HG03457 (cell line): ENCODE measurements at regions not wholly inside any gene's neighbourhood (a gene's known extent, or its start where the extent isn't known, plus 50 kb on each side); places are given as distances from the start of the nearest gene placed in this dataset.
"Not testable (repeated sequence)": the region's sequence is repeated elsewhere in the genome, so short reads cannot be mapped to it uniquely, and the experiment has no call there.

Source experiments
- ATAC-seq: cut with Tn5 transposase; IDR thresholded peaks from one replicate; pipeline ENCODE4 v1.9.1; 2021; ENCODE audit warnings: moderate number of reproducible peaks; ENCODE audit not compliant: unreplicated experiment

DNA sequence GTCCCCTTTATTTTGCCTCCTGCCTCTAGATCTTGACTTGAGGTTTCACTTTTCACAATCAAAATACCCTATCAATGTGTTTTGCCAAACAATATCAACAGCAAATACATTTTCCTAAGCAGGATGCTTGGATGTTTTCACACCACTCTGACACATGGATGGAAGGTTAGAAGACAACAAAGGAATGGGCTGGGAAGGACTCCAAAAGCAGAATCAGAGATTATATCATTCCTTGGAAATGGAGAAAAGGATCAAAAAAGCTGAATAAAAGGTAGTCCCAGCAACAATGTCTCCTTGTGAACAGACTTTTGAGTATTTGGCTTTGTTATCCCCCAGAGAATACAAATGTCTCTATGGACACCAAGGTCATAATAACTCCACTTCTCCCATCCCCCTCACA is 170.8 kb downstream of the ETAA1 start:
- ATAC-seq = no peak

DNA sequence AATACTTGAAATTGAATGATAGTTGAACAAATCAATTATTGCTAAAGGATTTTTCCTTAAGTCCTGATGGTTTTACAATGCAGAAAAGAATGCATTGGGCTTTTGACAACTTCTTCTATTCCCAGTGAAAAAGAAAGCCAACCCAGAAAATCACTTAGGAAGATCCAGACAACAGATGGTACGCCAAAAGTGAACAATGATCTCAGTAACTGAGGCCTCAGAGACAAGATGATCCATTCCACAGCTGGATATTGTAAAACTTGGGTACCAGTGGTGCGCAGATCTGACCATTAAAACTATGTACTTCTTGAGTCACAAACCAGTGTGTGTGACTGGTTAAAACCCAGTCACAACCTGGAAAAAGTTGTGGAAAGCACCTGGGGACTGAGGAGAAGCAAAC is 173.5 kb downstream of the ETAA1 start:
- ATAC-seq = no peak

DNA sequence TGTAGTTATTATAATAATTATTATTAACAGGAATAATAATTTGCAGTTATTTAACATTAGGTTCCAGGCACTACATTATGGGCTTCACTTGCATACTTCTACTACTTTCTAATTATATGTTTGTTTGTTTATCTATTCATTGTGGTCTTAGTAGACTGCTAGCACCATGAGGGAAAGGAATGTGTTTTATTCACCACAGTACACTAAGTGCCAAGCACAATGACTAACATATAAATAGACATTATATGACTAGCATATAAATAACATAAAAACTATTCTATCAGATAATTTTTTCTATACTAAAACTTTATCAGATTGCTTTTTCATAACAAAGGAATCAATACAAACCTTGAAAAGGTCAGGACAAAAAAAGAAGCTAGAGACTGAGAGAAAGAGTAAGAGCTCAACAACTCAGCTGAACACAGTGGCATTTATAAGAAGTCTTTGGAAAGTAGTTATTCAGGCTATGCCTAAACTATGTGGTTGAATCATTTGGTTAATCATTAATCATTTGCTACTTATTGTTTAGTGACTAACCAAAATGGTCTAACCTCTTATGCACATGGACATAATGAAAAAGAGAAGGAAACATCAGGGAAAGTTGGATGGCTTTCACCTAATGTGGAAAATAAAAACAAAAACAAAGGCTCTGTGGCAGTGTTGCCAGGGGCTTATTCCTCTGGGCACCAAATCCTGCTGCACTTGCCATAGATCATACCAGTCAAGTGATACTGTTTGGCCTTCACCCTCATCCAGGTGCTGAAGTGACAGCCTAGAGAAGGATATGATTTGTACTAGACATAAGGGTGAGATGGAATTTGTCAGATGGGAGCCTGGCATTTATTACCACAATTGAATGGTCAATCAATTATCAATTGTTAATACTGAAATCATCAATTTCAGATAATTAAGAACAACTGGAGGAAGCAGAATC is 174.9 kb downstream of the ETAA1 start:
- ATAC-seq = no peak

DNA sequence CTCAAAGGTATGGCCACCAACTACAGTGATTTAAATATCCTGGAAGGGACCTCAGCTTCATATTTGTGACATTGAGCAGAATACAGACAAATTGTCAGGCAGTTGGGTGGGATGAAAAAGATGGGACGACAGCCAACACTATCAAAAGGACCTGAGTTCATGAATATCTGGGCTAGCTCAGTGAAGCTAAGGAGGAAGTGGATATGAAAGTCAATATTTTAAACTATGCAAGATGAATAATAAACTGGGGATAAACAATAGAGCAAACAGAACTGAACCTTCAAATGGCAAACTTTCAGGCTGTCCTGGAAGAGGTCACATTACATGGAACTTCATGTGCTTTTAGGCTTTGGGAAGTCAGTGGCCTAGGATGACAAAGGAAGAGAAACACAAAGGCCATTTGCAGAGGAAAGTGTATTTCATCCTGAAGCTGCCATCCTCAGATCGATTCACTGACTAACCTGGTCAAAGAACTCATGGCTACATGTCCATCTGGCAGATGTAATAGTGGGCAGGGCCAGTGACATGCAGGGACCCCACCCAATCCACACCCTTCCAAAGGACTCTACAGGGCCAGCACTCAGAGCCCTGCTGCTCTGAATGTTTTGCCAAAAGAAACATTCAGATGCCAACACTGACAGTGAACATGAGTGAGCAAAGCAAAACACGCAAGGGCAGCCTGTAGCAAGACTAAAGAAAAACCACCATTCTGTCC is 175.7 kb downstream of the ETAA1 start:
- ATAC-seq = no peak

DNA sequence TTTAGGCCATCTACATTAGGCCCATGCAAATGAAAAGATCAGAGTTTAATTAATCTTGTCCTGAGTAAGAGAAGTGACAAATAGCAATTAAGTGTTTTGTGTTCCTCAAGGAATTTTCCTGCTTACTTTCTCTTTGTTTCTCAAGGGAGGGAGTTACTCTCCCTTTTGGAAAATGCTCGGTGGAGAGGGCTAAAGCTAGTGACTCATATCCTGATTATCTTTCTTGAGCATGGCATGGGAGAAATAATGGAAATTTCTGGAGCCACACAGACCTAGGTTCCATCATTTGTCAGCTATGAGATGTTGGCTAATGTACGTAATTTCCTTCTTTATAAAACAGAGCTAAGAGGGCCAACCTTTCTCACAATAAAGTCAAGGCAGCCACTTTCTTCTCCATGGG is 177.1 kb downstream of the ETAA1 start:
- no peak for ATAC-seq

DNA sequence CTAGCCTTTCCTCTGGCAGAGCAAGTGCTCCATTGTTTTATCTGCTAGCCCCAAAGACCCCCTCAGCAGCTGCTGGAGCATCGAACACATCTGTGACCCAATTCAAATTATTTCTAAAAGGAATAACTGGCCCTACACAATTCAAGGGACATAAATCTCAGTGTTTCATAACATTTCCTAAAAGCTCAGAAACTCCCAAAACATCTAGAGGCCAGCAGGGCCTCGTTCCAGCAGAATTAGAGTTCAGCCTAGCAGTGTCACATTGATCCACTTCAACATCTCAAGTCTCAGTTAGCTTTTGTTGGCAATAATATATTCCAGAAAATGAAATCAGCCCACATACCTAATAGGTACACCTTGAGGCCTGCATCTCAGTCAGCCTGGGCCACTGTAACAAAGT is 179.1 kb downstream of the ETAA1 start:
- ATAC-seq = no peak

DNA sequence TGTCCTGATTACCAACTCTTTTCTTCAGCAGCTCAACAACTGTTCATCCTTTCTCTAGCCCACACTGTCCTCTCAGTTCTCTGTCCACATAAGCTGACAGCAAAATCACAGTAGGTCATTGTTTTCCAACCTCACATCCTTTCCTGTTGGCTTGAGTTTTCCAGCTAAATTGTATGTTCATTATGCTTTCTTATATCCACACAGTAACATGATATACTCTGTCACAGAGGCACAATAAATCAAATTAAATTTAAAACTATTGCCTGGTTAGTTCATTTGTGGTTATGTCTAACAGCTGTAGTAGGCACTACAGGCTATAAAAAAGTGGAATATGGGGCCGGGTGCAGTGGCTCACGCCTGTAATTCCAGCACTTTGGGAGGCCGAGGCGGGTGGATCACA is 179.9 kb downstream of the ETAA1 start:
- no peak for ATAC-seq

DNA sequence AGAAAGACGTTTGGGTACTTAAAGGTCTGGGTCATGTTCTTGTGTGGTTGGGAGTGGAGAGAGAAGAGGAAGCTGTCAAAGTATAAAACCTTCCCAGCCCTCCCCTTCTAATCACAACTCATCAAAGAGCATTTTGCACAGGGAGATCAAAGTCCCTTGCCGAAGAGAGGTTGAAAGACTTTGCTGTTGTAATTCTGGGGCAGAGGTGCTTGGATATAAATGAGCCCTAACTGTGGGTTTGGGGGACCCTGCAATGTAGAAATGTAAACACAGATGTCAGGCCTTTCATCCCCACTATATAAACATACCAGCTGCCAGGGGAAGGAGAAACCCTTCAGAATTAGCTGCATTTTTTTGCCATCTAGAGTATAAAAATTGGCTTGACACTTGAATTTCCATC is 182.1 kb downstream of the ETAA1 start:
- ATAC-seq = no peak

DNA sequence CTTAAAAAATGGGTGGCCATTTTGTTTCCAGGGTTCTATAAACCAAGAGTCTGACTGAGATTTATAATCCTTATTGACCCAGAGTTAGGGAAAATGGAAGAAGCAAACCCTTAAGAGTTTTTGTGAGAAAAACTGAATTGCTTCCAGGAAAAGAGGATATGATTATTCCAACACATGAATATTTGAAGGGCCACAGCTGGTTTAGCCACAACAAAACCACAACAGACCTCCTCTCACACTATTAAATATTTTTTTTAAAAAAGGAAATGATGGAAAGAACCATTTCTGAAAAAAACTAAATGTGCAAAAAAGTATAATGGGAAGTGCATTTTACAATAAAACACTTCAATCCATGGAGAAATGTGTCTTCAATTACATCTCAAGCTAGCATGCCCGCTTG is 182.7 kb downstream of the ETAA1 start:
- ATAC-seq = no peak

DNA sequence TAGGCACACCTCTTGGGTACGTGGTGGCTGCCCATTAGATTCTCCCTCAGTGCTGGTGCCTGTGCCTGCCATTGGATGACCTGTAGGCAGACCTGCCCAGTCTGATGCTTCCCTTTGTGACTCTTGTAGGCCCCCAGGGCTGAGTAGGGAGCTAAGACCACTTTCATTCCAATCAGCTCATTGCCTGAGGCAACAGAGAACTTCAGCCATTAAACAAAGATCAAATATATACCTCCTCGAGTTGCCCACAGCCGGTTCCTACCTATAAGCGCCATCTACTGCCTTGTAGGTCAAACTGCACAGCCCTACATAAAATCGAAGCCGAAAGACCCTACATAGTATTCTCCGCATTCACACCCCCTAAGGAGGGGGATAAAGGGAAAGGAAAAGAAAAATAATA is 184.6 kb downstream of the ETAA1 start:
- ATAC-seq = no peak

DNA sequence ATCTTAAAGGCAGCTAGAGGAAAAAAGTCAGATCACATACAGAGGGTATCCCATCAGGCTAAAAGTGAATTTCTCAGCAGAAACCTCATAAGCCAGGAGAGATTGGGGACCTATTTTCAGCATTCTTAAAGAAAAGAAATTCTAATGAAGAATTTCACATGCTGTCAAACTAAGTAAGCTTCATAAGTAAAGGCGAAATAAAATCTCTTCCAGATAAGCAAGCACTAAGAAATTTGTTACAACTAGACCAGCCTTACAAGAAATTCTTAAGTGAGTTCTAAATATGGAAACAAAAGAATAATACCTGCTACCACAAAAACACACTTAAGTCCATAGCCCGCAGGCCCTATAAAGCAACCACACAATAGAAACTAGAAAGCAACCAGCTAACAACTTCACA is 186.1 kb downstream of the ETAA1 start:
- ATAC-seq = no peak

DNA sequence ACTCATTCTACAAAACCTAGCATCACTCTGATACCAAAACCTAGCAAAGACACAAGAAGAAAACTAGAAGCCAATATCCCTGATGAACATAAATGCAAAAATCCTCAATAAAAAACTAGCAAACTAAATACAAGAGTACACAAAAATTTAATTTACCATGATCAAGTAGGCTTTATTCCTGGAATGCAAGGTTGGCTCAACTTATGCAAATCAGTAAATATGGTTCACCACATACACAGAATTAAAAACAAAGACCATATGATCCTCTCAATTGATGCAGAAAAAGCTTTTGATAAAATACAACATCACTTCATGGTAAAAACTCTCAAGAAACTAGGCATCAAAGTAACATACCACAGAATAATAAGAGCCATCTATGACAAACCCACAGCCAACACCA is 188.3 kb downstream of the ETAA1 start:
- ATAC-seq = no peak

DNA sequence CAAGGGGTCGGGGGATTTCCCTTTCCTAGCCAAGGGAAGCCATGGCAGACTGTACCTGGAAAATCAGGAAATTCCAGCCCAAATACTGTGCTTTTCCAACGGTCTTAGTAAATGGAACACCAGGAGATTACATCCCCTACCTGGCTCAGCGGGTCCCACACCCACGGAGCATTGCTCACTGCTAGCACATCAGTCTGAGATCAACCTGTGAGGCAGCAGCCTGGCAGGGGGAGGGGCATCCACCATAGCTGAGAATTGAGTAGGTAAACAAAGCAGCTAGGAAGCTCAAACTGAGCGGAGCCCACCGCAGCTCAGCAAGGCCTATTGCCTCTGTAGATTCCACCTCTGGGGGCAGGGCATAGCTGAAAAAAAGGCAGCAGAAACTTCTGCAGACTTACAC is 192.0 kb downstream of the ETAA1 start:
- not testable (repeated sequence) for ATAC-seq

DNA sequence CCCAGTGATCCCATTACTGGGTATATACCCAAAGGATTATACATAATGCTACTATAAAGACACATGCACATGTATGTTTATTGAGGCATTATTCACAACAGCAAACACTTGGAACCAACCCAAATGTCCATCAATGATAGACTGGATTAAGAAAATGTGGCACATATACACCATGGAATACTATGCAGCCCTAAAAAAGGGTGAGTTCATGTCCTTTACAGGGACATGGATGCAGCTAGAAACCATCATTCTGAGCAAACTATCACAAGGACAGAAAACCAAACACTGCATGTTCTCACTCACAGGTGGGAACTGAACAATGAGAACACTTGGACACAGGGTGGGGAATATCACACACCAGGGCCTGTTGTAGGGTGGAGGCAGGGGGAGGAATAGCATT is 197.4 kb downstream of the ETAA1 start:
- ATAC-seq = not testable (repeated sequence)

DNA sequence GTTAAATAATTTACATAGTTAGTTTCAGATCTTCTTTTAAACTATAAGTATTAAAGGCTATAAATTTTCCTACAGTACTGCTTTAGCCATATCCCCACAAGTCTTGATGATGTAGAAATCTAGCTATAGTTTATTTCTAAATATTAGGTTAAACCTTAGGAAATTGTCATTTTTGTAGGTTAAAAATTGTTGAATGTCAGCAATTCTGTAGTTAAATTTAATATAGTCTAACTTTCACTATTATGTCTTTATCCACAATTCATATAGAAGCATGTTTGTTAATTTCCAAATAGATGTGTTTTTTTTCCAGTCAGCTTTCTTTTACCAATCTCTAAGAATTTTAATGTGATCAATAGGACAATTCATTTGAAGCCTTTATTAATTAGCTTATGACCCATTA is 199.7 kb downstream of the ETAA1 start:
- no peak for ATAC-seq

DNA sequence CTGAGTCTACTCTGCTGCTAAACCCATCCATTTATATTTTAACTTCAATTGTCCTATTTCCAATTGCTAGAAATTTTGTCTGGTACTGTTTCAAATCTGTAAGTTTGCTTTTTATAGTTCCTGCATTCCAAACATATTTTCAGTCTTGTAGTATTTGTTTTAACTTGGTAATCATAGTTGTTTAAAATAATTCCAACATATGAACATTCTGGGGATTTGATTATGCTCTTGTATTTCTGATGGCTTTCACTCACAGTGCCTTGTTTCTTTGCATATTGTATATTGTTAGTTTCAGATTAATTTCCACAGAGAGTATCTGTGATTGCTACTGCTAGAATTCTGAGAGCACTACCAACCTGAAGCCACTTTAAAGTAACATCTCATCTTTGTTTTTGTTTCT is 202.4 kb downstream of the ETAA1 start:
- ATAC-seq = no peak

DNA sequence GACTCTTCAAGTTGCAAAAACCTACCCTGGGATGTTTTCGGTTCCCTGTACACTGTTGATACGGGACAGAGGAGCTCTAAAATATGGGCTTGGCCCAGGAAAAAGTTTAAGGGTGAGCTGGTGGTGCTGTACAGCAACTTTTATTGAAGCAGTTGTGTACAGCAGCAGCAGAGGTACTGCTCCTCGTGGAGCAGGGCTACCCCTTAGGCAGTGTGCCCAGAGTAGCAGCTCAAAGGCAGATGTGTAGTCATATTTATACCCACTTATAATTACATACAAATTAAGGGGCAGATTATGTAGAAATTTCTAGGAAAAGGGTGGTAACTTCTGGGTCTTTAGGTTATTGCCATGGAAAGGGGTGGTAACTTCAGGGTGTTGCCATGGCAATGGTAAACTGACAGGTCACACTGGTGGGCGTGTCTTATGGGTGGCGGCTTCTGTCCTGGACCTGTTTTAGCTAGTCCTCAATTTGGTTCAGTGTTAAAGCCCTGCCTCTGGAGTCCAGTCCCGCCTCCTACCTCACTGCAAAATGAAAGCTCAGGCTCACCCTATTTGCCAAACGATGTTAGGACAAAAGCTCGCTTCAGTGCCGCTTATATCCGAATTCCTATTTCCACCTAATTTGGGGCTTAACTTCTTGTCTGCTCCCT is 203.2 kb downstream of the ETAA1 start:
- no peak for ATAC-seq

DNA sequence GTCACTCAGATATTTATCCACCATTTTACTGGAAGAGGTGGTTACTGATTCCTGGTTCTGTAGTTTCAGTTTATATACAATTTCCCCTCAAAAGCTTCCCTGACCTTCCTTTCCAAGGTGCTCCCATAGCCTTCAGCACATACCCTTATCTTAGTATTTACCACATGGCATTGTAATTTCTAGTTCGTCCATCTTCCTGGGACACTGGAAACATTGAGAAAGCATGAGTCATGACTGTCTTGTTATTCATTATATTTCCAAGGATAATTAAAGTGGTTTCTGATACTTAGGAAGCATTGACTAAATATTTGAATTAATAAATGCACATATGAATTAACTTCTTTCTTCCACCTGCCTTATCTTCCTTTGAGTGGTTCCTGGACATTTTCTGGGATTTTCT is 203.8 kb downstream of the ETAA1 start:
- ATAC-seq = no peak

DNA sequence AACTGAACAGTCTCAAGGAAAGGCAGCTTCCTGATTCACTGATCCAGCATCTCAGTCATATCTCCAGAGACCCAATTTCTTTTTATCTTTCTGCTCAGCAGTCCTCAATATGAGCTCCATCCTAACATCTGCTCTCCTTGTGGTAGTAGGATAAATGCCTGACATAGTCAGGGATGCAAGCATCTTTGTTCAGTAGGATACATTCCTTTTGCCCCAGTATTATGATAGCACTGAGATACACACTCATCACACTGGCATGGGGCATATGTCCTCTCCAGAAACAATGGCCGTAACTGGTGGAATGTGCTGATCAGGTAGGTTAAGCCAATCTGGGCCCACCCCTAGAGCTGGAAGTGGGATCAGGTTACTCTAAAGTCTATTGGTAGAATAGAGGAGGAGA is 207.2 kb downstream of the ETAA1 start:
- ATAC-seq = no peak

DNA sequence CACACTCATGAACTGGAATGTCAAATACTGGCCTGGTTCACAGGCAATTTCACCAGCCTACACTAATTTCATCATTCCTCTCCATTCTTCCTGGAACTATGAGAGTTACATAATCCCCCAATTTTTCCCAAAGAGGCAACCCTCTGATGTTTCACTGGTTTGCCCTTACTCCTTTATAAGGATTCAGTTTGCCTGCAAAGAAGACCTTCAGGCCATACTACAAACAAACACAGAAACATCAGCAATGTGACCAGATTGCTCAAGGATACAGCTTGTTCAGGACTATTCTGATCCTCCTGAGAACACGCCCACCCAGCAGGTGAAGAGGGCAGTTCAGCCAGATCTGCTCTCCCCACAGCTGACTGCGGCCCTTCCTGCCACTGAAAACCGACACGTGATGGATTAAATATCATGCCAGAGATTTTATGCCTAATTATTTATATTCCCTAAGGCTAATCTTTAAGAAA is 215.5 kb downstream of the ETAA1 start:
- ATAC-seq = no peak

DNA sequence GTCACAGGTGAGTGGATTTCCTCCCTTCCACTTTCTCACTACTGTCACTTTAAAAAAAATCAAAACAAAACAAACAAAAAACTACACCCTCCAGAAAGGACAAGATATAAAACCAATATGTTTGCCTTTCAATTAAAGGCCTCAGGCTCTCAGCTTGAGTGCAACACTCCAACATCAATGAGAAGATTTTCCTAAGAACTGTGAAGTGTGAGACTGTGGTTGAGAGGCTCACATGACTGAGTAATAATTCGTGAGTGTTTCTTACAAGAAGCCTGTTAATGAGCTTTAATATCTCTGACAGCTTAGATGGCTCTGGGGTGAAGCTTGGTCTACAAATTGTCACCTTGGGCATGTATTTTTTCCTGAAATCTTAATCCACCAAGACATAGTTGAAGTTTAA is 216.1 kb downstream of the ETAA1 start:
- ATAC-seq = no peak

DNA sequence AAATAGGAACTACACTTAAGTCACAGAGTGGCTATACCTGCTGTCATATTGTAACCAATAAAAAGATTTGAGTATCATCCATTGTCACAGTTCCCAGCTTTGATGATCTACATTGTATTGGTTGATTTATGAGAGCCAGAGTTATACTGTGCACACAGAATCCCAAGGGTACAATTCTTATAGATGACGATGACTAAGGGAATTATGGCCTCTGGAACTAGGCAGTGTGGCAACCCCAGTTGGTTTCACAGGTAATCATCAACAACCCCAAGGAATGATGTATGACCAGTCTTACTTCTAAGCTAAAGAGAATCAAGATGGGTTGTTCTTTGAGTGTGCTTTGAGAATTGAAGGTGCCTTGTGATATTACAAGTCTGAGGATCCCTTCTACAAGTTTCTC is 217.3 kb downstream of the ETAA1 start:
- ATAC-seq = no peak
